HuH-7.5 (cell line): ENCODE measurements at regions not wholly inside any gene's neighbourhood (a gene's known extent, or its start where the extent isn't known, plus 50 kb on each side); places are given as distances from the start of the nearest gene placed in this dataset.

Experiments used
- DNase-seq: peaks from one replicate; pipeline ENCODE4 v3.0.0; 2011; ENCODE audit warnings: low spot score

DNA sequence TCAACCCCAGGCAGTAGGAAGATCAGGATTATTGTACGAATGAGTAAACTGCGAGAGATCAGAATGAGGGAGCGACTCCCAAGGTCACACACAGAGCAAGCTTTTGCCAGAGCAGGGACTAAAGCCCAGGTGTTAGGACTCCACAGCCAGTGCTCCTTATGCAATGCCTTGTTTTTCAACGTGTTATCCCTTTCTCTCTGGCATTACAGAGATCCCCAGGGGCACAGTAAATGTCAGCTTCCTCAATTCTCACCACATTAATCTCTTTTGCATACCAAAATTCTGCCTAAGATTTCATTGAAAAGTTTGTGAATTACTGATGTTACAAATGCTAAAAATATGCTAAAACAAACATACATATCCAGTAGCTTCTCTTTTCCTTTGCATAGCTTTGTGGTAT lies 68.1 kb upstream of the CES5A start:
- DNase-seq: no peak

DNA sequence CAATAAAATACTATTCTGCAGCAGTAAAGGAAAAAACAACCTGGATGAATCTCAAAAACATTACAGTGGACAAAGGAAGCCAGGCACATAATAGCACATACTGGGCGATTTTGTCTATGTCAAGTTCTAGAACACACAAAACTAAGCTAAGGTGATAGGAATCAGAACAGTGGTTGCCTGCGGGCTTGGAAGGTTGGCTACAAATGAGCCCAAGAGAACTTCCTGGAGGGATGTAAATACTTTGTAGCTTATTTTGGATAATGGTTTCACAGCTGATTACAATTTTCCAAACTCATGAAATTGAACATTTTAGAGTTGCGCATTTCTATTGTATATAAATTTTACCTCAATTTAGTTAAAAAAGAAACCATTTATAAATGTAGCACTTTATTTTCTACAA lies 67.6 kb upstream of the CES5A start:
- no peak for DNase-seq

DNA sequence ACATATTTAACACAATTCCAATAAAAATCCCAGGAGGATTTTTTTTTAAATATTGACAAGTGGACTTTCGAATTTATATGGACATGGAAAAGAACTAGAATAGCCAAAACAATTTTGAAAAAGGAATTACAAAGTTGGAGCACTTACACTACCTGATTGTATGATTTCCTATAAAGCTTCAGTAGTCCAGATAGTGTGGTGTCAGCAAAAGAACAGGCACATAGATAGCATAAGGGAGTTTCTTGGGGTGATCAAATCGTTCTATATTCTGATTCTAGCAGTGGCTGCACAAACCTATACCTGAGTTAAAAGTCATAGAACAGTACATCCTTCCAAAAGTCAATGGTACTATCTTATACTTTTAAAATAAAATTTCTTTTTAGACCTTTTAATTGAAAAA lies 66.4 kb upstream of the CES5A start:
- no peak for DNase-seq

DNA sequence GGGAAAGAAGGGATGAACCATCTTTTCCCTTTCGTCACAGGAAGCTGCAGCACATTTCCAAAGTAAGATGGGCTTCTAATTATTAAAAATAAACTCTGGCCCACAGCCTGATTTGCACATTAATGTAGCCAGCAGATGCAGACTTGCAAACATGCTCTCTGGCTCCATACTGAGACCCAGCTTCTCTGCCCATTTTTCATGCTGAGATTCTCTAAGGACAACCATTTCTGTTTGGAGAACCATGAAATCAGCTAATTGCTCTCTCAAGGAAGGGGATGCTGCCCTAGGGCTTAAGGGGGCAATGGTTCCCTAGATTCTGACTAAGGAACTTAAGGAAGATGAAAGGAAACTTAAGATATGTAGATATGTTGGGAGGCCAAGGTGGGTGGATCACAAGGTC lies 63.0 kb upstream of the CES5A start:
- DNase-seq: no peak

DNA sequence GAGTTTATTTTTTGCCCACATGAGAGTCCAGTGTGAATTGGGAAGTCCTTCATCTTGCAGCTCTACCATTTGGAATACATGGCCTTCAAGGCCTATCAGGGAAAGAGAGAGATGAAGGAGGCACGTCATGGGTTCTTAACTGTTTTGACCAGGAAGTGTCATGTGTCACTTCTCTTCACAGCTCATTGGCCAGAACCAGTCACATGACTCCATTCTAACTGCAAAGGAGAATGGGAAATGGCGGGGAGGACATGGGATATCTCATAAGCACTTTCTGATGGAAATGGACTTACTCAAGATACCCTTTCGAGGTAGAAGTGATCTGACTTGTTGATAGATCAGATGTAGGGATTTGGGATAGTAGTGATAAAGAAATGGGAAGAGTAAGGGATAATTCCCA lies 57.9 kb upstream of the CES5A start:
- DNase-seq: no peak

DNA sequence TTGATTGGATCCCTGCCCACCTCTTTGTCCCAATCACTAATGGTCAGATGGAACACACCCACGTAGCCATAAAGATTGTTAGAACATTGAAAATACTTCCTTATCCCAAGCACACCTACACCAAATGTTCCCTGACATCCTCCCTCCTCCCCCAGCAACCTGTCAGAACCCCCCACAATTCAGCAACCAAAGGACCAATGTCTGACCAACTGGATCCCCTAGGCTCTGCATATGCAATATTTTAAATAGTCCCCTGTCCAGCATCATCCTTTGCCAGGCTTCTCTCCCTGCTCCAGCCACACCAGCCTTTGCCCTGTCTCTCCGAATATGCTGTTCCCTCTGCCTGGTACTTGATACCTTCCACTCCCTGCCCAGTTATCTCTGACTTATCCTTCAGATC lies 54.9 kb upstream of the CES5A start:
- no peak for DNase-seq

DNA sequence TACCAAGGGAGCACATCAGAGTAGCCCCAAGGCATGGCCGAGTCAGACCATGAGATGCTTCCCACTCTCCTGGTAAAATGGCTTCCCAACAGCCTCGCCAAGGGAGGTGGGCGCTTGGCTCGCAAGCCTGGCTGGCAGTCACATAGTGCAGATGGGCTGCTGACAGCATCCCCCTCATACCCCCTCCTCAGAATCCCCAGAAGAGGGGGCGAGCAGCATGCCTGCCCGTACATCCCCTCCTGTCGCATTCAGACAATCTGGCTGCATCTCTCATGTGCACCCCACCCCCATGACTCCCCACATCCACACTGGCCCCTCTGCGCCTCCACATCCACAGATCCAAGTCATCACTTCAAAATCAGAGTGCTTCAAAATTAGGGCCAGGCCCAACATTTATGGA lies 54.0 kb upstream of the CES5A start:
- DNase-seq: no peak

DNA sequence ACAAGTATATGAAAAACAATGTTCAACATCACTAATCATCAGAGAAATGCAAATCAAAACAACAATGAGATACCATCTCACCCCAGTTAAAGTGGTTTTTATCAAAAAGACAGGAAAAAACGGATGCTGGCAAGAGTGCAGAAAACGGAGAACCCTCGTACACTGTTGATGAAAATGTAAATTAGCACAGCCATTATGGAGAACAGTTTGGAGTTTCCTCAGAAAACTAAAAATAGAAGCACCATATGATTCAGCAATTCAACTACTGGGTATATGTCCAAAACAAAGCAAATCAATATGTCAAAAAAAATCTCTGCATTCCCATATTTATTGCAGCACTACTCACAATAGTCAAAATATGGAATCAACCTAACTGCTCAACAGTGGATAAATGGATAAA lies 50.1 kb upstream of the CES5A start:
- no peak for DNase-seq
